DND-41 (cell line): ENCODE measurements at regions not wholly inside any gene's neighbourhood (a gene's known extent, or its start where the extent isn't known, plus 50 kb on each side); places are given as distances from the start of the nearest gene placed in this dataset.

ENCODE experiments used
- ATAC-seq: fragments of 200-7000 bp; cut with Tn5 transposase; 3 replicates; pipeline ENCODE4 v1.9.1; 2021; ENCODE audit warnings: low read depth; ENCODE audit not compliant: insufficient read depth
- DNase-seq: peaks from one replicate; pipeline ENCODE4 v3.0.0-alpha.2; 2020
- H2AFZ ChIP-seq: 2 replicates; pipeline ENCODE4 v1.6.0; 2012; ENCODE audit warnings: low read depth, low read length
- H3K27ac ChIP-seq: 2 replicates; pipeline ENCODE4 v1.5.1; 2012; ENCODE audit warnings: low read length, inconsistent platforms
- H3K27me3 ChIP-seq: fragments of 200-600 bp; sonication (generic); 2 replicates; pipeline ENCODE4 v1.6.0; 2012; ENCODE audit warnings: low read length, mild to moderate bottlenecking, inconsistent platforms; ENCODE audit not compliant: insufficient read depth, poor library complexity
- H3K36me3 ChIP-seq: 2 replicates; pipeline ENCODE4 v1.5.1; 2012; ENCODE audit warnings: low read length, inconsistent platforms; ENCODE audit not compliant: insufficient read depth
- H3K4me1 ChIP-seq: 2 replicates; pipeline ENCODE4 v1.5.1; 2012; ENCODE audit warnings: mild to moderate bottlenecking, low read length; ENCODE audit not compliant: insufficient read depth
- H3K4me2 ChIP-seq: 2 replicates; pipeline ENCODE4 v1.6.0; 2012; ENCODE audit warnings: mild to moderate bottlenecking, moderate library complexity, low read length, inconsistent platforms; ENCODE audit not compliant: insufficient read depth
- H3K4me3 ChIP-seq, 2 experiments: fragments of 200-600 bp in 1 of 2; shearing (Covaris generic) in 1 of 2; 2 replicates each; pipeline ENCODE4 v1.5.1; 2012 to 2016; ENCODE audit warnings: inconsistent platforms in 2 of 2, low read length in 2 of 2, mild to moderate bottlenecking in 2 of 2, low read depth in 1 of 2, moderate library complexity in 1 of 2
- H3K79me2 ChIP-seq: 2 replicates; pipeline ENCODE4 v1.6.0; 2012; ENCODE audit warnings: low read length, inconsistent platforms; ENCODE audit not compliant: insufficient read depth
- H3K9ac ChIP-seq: 2 replicates; pipeline ENCODE4 v1.6.0; 2012; ENCODE audit warnings: low read depth, mild to moderate bottlenecking, inconsistent platforms, low read length, moderate library complexity
- H3K9me3 ChIP-seq: 2 replicates; pipeline ENCODE4 v1.5.1; 2012; ENCODE audit warnings: low read length, moderate library complexity, mild to moderate bottlenecking, inconsistent platforms; ENCODE audit not compliant: insufficient read depth, severe bottlenecking
- H4K20me1 ChIP-seq: 2 replicates; pipeline ENCODE4 v1.6.0; 2012; ENCODE audit warnings: low read length; ENCODE audit not compliant: insufficient read depth
- EZH2 ChIP-seq: IDR thresholded peaks from 3 replicates; pipeline ENCODE4 v1.6.1; 2012; ENCODE audit warnings: borderline replicate concordance, low read depth, mild to moderate bottlenecking, moderate library complexity, low read length, inconsistent platforms; ENCODE audit not compliant: severe bottlenecking
- TF ChIP-seq, protein P1 (sequence below): IDR thresholded peaks from 2 replicates; pipeline ENCODE4 v1.5.1; 2012; ENCODE audit warnings: borderline replicate concordance, low read length, moderate library complexity, mild to moderate bottlenecking; ENCODE audit not compliant: poor library complexity, severe bottlenecking; ENCODE audit errors: extremely low read depth

- no peak for TF ChIP-seq EZH2
- TF ChIP-seq, protein P1, sequence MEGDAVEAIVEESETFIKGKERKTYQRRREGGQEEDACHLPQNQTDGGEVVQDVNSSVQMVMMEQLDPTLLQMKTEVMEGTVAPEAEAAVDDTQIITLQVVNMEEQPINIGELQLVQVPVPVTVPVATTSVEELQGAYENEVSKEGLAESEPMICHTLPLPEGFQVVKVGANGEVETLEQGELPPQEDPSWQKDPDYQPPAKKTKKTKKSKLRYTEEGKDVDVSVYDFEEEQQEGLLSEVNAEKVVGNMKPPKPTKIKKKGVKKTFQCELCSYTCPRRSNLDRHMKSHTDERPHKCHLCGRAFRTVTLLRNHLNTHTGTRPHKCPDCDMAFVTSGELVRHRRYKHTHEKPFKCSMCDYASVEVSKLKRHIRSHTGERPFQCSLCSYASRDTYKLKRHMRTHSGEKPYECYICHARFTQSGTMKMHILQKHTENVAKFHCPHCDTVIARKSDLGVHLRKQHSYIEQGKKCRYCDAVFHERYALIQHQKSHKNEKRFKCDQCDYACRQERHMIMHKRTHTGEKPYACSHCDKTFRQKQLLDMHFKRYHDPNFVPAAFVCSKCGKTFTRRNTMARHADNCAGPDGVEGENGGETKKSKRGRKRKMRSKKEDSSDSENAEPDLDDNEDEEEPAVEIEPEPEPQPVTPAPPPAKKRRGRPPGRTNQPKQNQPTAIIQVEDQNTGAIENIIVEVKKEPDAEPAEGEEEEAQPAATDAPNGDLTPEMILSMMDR = no peak
These were observed 62.6 kb downstream of the MIS18A start for GRCh38 chr21:32216293-32216692.

GRCh38 chr21:32215306-32215685 lies 63.6 kb downstream of the MIS18A start:
- ATAC-seq (no peak), DNase-seq (no peak)
- H3K9me3 ChIP-seq = peaks cover 7% of the 10 kb centered on the region
- no peak overlapping the region for H3K9ac ChIP-seq
- H3K36me3 ChIP-seq = no peaks in the 10 kb centered on the region
- no peak overlapping the region for H3K27ac ChIP-seq
- no peak overlapping the region for H2AFZ ChIP-seq
- H3K4me1 ChIP-seq = no peaks in the 10 kb centered on the region
- H3K27me3 ChIP-seq = no peaks in the 10 kb centered on the region
- no peak overlapping the region for H3K4me3 ChIP-seq
- H4K20me1 ChIP-seq = no peaks in the 10 kb centered on the region
- H3K79me2 ChIP-seq = no peaks in the 10 kb centered on the region
- H3K4me2 ChIP-seq = no peak overlapping the region
- no peak for TF ChIP-seq EZH2
- TF ChIP-seq, protein P1 = no peak

More at GRCh38 chr21:32216293-32216692, 62.6 kb downstream of the MIS18A start:
- H4K20me1 ChIP-seq = no peaks in the 10 kb centered on the region
- ATAC-seq = no peak
- no peak overlapping the region for H3K9ac ChIP-seq
- H3K4me2 ChIP-seq = no peak overlapping the region
- H3K27ac ChIP-seq = no peak overlapping the region
- no peaks in the 10 kb centered on the region for H3K27me3 ChIP-seq
- peaks cover 7% of the 10 kb centered on the region for H3K9me3 ChIP-seq
- no peak overlapping the region for H3K4me3 ChIP-seq
- H3K36me3 ChIP-seq = no peaks in the 10 kb centered on the region
- H3K4me1 ChIP-seq = no peaks in the 10 kb centered on the region
- H2AFZ ChIP-seq = no peak overlapping the region
- no peak for DNase-seq
- H3K79me2 ChIP-seq = no peaks in the 10 kb centered on the region

DNA sequence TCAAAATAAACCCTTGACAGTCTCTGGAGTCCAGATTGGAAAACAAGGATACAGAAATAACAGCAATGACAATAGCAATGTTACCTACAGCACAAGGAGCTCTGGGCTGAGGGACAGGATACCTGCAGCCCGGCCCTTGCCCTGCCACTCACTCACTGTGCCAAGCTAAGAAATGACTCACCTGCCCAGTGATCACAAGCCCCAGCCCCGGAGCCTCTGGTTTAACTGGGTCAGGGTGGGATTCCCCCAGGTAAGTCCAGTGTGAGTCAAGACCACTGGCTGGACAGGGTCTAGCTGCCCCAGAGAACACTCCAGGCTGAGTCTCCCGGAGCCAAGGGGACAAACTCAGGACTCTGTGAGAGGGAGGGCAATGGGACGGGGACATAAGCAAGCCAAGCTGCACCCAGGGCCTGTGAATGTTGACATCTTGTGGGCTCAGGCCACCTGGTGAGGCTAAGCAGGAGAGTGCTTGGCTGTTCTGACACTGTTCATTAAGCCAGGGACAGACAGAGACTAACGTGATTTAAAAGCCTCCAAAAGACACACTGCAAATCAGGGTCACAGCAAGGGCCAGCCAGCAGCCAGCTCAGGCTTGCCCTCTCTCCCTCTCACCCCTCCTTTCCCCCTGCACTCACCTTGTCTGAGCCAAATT lies 64.1 kb downstream of the MIS18A start:
- Histone ChIP-seq H3K27me3 (no peaks in the 10 kb centered on the region), H3K27ac (no peak overlapping the region), H3K79me2 (no peaks in the 10 kb centered on the region), H3K9me3 (peaks cover 7% of the 10 kb centered on the region), H3K4me1 (no peaks in the 10 kb centered on the region), H2AFZ (no peak overlapping the region), H3K9ac (no peak overlapping the region), H3K4me2 (no peak overlapping the region), H3K36me3 (no peaks in the 10 kb centered on the region), H3K4me3 (no peak overlapping the region), H4K20me1 (no peaks in the 10 kb centered on the region)
- ATAC-seq (no peak), DNase-seq (no peak)
- TF ChIP-seq, protein P1 = no peak
- TF ChIP-seq EZH2 = no peak
